Inflammatory macrophage treated with lipopolysaccharide for 4 hours (primary cell): ENCODE measurements at regions not wholly inside any gene's neighbourhood (a gene's known extent, or its start where the extent isn't known, plus 50 kb on each side); places are given as distances from the start of the nearest gene placed in this dataset.

Experiments used
- DNase-seq: peaks from one replicate; pipeline ENCODE4 v3.0.0-alpha.2; 2020

DNA sequence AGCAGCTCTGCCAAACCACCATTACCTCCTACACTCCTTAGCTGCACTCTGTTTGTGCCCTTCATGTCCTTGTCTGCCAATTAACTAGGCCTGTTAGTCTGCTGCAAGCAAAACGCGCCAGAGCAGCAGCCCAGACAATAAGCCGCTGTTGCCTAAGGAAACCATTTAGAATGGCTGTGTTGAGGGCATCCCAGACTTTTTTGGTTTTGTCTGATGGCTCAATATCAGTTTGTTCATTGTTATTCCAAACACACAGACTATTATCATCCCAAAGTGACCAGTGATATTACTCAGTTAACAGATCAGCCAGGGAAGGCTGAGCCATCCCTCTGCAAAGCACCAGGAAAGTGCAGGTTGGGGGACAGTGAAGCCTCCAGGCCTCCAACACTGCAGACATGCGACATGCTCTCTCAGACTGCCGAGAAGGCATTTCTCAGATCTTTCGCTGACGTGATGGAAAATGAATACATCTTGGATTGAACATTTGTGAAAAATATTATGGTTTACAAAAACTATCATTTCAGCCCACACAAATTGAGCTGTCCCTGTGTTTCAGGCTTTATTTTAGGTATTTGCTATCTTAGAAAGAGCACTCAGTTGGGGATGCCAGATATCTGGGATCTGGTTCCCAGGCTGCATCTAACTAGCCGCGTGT, 182.0 kb upstream of the HNRNPA3 start:
- no peak for DNase-seq

DNA sequence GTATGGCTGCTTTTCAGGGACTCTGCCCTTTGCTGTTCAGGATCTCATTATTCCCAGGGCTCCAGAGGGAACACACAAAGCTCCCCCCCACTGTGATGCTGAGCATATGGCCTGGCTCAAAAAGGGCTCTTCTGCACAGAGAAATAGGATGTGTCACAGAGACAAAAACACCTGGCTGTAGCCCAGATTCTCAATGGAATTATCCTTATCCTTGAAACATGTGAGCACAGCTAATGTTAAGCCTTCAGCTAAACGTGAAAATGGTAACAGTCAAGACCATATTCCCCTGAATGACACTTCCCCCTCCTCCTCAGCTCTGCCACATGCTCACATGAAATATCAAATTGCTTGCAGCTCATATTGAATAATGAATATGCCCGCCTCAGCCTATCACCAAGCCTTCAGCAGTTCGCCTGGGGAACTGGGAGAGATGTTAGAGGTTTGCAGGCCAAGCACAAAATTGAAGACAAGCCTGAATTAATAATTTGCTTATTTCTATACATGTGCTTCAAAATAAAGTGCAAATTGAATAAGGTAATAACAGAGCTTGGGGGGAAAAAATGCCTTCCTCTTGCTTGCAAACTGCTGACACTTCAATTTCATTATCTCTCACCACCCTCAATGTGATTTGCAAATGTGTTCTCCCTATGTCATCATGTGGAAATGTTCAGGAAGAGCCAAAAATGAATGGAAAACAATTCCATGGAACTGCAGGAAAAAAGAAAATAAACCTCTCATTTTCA, 181.0 kb upstream of the HNRNPA3 start:
- no peak for DNase-seq

DNA sequence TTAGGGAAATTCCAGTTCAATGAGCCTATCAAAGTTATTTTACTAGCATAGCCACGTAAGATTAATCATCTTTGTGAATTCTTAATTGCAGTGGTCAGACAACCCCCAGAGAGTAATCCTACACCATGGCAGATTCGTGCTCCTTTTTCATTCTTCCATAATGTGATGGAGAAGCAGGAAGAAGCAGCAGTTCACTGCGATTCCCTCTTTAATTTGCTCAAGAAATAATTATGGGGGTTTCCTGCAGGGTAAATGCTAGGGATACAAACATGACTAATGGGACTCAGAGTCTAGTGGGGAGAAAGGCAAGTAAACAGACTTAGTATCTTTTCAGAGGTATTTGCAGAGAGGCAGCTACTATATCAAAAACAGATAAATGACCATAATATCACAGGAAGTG, 175.8 kb upstream of the HNRNPA3 start:
- no peak for DNase-seq

DNA sequence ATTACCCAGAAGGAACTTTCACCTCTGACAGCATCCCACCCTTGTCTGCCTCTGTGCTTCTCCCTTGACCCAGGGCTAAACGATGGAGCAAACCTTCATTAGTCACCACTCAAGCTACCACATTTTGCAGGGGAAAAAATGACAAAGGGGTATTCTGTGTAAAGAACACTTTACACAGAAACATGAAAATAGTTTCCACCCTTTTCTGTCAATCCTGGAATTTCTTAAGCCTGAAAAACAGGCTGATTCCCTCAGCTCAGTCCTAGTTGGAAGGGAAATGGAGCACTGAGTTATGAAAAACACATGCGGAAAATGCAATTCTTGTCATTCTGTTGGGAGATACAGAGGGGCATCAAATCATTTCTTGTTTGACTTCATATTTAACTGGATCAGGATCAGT, 175.0 kb upstream of the HNRNPA3 start:
- DNase-seq = no peak

DNA sequence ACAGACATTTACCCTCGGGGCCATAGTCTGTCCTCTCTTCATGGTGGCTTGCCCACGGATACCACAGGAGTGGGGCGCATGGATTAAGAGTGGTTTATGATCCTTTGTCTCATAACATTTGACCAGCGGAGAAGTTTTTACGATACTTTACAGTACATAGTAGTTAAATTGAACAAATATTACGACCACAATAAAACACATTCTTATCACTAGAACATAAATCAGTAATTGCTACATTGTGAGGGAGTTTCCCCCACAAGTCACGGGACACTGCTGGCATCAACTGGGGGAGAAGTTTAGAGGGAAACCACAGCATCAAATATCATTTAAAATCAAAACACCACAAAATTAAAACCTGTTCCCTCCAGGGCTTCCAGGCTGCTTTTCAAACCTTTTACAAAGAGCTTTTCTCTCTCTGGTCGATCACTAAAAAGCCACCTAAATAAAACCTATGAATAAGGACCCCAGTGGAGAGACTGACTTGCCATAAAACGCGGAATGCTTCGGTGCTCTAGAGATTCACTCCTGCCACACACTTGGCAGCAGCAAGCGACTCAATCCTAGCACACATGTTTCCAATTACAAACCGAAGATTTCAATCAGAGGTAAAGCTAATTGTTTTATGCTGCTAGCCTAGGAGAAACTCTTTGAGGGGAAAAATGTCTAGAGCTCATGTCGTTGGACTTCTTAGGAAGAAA, 173.7 kb upstream of the HNRNPA3 start:
- no peak for DNase-seq

DNA sequence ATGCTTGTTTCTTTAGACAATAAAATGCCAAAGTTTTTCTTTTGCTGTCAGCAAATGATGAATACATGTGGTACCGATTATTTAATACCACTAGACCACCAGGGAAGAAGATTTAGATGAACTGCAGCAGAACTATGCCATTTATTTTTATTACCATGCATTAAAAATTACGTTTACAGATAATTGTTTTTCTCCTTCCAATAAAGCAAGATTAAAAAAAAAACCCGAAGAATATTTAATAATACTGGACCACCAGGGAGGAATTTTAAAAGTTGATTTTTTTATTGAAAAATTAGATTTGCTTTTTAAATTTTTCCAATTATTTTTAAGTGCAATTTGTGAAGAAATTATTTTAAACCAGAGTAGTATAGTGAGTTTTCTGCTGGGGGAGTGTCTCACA, 170.3 kb upstream of the HNRNPA3 start:
- DNase-seq = no peak

DNA sequence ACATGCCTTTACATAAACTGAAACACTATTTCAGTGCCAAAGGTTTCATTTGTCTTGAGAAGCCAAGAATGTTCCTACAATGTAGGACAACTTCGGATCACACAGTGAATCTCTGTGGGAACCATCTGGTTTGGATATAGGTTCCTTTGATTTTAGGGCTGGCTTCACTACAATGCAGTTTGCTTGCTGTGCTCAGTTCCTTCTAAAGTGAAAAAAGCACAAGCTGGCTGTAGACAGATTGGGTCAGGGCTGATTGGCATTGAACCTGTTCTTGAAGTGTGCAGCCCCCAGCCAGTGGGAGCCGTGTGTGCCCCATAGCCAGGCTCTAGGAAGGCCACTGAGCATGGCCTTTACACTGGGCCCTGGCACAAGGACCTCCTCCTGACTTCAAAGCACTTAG, 167.9 kb upstream of the HNRNPA3 start:
- DNase-seq = no peak

DNA sequence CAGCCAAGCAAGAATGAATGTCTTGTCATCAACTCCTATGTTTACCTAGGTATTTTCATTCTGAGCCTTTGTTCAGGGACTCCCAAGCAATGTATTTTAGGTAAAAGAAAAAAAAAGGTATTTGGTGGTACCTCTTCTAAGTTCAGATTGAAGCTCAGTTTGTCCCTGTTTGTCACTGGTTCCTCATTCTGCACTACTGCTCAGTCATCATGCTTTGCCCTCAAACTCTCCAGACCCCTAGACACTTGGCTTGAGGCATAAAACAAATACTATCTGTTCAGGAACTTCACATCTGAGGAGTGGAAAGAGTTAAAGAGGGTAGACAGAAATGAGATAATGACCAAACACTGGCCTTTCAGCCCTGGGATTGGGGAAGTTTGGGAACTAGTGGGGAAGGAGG, 163.6 kb upstream of the HNRNPA3 start:
- DNase-seq = no peak

DNA sequence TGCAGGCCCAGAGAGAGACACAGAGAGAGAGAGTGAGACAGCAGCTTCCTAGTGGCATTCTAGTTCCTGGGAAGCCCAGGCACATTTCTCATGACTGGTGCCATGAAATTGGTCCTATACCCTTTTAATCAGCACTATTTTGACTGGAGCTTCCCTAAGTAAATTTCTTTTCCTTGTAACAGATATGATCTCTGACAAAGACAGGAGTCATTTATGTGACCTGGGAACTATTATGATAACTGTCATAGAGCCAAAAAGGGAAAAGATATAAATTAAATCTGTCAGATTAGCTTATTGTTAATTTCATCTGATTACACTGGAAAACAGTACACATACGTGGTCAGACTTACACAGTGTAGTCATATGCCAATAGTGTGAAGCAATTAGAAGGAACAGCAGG, 161.3 kb upstream of the HNRNPA3 start:
- no peak for DNase-seq

DNA sequence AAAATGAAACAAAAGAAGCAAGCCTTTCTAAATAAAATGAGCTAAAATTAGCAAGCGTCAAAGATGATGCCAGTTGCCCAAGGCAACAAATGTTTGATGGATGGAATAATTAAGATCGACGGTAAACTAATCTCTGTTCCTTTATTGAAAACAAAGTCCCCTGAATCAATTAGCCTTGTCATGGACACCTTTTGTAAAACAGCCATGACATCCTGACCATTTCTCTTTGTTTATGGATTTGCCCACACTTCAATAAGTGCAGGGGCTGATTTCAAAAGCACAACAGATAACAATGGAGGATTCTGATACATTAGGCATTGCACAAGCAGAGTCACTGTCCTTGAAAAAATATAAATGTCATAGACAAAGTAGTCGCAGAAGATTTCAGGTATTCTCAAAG, 160.1 kb upstream of the HNRNPA3 start:
- DNase-seq = no peak

DNA sequence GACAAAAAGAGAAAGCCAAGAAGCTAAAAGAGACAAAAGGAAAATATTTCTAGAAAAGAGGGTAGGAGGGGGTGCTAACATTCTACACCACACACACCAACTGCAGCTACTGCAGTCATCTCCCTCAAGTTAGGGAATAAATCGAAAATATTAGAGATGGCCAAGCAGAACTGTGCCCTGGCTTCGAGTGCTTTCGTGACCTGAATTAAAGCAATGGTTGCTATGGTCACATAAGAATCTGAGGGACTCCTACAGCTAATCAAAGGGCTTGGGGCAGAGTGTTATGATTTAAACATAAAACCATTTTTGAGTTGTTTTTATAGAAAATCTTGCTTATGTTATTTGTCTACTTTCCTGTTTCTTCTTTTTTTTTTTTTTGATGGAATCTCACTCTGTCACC, 159.6 kb upstream of the HNRNPA3 start:
- no peak for DNase-seq

DNA sequence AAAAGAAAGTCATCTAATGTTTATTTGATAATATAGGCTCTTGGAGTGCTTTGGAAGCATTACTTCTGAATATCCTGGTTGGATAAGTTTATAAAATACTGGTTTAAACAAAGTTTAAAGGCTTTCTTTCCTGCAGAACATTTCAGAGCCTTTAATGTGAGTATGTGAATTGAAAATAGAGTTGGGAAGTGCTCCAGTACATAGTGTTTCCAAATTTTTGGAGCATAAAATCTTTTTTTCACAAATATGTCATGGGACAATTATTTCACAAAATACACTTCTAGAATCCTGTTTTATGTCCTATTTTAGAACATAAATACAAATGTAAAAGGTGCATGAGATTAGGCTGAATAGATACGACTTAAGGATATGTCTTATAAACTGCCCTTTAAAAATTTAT, 158.9 kb upstream of the HNRNPA3 start:
- no peak for DNase-seq

DNA sequence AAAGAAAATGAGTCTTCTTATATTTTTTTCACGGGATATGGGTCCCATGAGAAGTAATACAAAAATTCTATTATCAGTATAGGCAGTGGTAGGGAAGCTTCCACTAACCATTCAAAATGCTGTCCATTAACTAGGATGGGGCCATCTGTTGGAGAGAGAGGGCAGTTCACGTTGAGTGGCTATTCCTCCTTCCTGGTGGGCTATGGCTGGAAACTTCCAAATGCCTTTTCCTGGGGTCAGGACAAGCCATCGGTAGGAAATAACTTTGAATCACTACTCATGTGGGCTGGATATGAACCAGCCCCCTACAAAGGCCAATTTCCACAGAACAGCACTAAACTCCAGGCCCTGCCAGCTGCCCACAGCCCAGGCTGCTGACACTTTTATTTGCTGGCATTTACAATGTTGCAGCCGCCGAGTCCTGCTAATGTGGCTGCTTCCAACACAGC, 156.1 kb upstream of the HNRNPA3 start:
- DNase-seq = no peak

DNA sequence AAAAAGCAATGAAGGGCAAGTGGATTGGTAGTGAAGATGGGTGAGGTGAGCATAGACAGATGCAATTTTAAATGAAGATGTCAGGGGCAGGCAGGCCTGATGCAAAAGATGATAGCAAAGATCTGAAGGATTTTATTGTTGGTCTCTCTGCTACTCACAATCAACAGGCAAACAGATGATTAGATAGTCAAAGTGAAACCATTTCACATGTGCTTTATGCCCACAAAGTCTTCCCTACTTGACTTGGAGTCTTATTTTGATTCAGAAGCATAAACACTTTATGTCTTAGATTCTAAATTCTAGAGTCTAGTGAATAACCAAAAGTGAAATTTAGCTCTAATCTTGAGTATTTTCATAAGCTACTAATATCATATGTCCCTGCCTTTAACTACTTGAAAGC, 153.8 kb upstream of the HNRNPA3 start:
- no peak for DNase-seq

DNA sequence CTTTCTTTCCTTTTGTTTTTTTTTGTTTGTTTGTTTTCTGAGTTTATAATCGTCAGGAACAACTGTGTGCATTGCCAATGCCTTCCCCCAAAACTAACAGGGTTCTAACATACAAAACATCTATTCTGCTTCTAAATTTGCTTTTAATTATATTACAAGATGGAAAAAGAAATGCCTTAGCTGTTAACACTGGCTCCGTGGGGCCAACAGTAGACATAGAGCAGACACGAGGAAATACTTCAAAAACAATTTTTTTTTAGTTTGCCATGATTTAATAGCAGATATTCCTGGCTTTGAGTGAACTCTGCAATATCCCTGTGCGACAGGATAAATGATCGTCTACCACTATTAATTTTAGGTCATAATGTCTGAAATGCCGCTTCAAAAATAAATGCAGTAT, 153.3 kb upstream of the HNRNPA3 start:
- no peak for DNase-seq

DNA sequence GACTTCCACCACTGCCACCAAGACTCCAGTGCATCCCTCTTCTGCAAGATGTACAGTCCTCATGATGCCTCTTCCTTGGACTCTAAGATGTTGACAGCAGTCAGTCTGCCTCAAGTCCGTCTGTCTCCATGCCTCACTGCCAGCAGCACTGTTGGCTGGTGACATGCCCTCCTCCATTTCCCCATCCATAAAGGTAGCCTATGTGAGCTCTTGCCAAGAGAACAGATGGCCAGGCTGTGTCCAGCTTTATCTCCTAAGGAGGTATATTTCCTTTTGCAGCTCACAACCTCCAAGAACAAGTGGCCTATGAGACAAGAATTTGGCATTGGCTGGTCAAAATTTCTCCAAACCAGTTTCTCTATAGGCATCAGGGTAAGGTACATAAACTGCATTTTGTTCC, 149.3 kb upstream of the HNRNPA3 start:
- no peak for DNase-seq

DNA sequence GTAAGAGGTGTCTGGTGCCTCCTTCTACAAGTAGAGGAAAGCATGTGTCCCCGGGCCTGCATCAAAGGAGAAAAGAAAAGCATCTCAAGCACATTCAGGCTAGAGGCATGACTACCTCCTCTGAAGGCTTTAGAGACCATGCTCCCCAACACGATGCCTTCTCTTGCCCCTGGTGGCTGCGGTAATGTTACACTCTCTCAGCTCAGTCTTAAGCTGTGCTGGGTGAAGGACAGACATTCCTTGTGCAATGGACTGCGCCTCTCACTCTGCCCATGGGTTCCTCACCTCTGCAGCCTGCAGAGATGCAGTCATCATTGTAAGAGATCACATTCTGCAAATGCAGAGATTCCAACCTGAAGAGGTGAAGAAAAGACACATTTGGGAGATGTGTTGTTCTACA, 148.2 kb upstream of the HNRNPA3 start:
- DNase-seq = no peak

DNA sequence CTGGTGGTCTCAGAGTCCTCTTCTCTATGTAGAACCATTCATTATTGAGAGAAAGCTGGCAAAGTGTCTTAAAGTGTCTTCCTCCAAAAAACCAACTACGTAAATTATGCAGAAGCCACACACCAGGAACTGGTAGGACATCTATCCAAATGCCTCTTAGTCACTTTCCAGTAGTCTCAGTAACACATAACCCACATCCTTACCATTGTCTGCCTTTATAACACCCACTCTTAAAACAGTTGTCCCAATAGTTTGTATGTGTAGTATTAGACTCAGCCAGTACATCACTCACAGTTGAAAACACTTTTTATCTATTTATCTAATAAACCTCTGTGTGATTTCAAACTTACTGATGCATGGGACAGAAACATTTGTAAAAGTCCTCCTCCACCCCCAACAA, 143.6 kb upstream of the HNRNPA3 start:
- DNase-seq = no peak

DNA sequence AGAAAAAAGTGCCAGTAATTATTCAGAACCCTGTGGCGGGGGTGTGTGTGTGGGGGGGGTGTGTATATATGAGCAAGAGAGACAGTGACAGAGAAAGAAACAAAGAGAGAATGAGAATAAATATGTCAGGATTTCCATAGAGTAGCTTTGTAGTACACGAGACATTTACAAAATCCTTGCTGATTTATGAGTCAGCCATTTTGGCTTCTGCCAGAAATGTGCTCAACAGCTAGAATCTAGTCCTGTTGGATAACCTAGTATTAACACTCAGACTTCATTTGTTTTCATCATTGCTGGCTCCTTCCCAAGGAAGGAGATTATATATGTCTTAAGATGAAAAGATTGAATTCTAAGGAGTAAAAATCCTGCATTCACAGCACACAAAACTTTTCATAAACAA, 140.5 kb upstream of the HNRNPA3 start:
- no peak for DNase-seq

DNA sequence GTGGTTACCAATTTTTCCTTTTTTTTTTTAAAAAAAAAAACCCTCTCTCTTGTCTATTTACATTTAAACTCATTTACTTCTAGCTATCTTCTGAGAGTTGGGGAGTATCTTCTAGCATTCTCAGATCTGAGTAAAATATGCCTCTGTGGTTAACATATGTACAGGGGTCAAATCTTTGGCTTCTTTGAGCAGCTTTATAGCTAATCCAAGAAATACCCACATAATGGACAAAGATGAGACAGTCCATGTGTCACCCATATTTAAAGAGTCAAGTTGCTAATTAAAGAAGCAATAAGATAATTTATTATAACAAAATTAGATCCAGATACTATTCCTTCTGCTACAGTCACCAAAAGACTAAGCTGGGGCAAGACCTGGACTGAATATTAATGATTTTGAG, 139.0 kb upstream of the HNRNPA3 start:
- DNase-seq = no peak

DNA sequence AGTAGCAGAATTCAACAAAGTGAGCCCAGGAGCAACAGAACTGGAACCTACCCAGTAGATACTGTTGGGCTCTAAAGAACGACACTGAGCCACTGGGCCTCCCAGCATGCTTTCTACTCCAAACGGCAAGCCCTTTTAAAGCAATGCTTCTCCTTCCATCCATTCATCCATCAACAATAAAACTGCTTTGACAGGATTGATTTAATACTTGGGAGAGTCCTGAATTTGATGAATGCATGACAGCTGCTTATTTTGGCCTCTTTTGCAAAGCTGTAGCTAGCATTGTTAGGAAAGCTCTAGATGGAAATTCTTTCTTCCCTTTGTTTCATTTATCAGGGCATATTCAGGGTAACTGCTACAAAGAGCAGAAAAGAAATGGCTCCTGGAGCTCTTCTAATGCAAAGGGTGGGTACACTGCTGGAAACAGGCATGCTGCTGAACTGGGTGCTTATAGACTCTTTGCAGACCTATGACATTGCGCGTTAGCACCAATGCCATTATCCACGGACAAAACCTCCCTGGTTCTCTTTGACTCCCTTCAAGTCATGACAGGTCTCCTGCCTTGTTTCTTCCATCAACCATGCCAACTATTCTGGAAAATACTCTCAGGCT, 138.4 kb upstream of the HNRNPA3 start:
- no peak for DNase-seq

DNA sequence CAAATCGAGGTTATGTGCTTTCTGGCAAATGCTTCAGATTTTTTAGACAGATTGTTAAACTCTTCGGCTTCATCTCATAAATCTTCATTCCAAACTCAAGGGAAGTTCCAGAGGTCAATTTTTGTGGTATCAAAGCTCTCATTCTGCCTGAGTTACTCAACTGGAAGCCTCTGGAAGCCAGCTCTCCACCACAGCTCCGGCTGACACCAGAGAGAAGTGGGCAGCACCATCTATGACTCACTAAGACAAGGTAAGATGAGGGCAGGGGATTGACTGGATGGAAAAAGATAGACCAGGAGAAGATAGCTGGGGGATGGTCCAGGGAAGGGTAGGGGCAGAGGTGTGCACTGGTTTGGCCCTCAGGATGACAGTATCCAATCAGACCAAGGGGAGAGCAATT, 137.3 kb upstream of the HNRNPA3 start:
- no peak for DNase-seq

DNA sequence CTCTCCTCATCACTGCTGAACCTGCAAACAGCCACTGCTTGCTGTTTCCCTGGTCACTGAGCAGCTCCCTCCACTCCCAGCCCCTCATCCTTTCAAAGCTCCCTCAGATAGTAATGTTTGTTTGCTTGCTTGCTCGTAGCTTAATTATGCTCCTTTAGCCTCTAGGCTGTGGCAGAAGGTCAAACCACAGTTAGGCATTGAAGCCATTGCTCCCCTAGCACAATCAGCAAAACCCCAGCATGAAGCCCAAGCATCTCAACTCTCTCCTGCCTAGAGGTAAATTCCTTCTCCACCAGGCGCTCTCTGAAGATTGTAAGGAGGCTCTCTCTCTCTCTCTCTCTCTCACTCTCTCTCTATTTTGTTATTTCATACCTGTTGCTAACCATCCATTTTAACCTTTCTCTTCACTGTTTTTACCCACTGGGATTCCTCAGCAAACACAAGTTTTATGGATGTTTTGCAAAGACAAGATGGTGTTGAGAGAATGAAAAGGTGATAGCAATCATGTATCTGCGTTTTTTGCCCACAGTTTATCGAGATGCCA, 135.9 kb upstream of the HNRNPA3 start:
- no peak for DNase-seq

DNA sequence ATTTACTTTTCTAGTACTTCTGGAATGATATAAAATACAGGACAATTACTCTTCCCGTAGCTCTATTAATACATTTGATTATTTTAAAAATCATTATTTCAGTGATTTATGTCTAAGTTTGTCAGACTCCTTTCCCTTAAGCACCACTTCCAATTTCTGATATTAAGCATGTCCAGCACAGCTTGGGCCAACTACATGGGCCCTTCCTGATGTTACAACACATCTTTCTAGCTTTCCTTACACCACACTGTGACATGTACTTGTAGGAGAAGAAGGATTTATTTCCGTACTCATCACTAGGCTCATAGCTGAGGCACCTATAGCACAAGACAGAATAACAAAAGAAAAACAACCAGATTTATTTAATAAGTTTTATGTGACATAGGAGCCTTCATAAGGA, 134.8 kb upstream of the HNRNPA3 start:
- DNase-seq = no peak
